H9 (cell line): ENCODE measurements at regions not wholly inside any gene's neighbourhood (a gene's known extent, or its start where the extent isn't known, plus 50 kb on each side); places are given as distances from the start of the nearest gene placed in this dataset.

ENCODE experiments used
- DNase-seq: peaks from one replicate; pipeline ENCODE4 v3.0.0-alpha.2; 2017
- H2AFZ ChIP-seq: one replicate; pipeline ENCODE4 v1.6.1; 2013; ENCODE audit warnings: mild to moderate bottlenecking, low read length, control low read depth, moderate library complexity
- H2AK5ac ChIP-seq: 2 replicates; pipeline ENCODE4 v1.6.1; 2013; ENCODE audit warnings: low read length, control low read depth, mixed read lengths; ENCODE audit not compliant: insufficient read length
- H2BK120ac ChIP-seq: one replicate; pipeline ENCODE4 v1.6.1; 2013; ENCODE audit warnings: low read depth, mild to moderate bottlenecking, low read length, control low read depth, inconsistent platforms; ENCODE audit not compliant: poor library complexity, severe bottlenecking
- H2BK12ac ChIP-seq: 2 replicates; pipeline ENCODE4 v1.6.1; 2013; ENCODE audit warnings: low read length, control low read depth, mixed read lengths, low read depth; ENCODE audit not compliant: insufficient read length
- H2BK15ac ChIP-seq: 2 replicates; pipeline ENCODE4 v1.6.1; 2013; ENCODE audit warnings: low read depth, low read length, control low read depth
- H2BK20ac ChIP-seq: one replicate; pipeline ENCODE4 v1.6.1; 2013; ENCODE audit warnings: low read depth, mild to moderate bottlenecking, low read length, control low read depth, inconsistent platforms; ENCODE audit not compliant: poor library complexity, severe bottlenecking
- H2BK5ac ChIP-seq: 2 replicates; pipeline ENCODE4 v1.6.1; 2013; ENCODE audit warnings: low read length, control low read depth, mixed read lengths; ENCODE audit not compliant: insufficient read length
- H3K14ac ChIP-seq: 2 replicates; pipeline ENCODE4 v1.6.1; 2013; ENCODE audit warnings: low read length, control low read depth; ENCODE audit not compliant: insufficient read depth
- H3K18ac ChIP-seq: 2 replicates; pipeline ENCODE4 v1.6.1; 2013; ENCODE audit warnings: low read depth, mild to moderate bottlenecking, mixed read lengths, low read length, control low read depth; ENCODE audit not compliant: insufficient read length
- H3K23ac ChIP-seq: 2 replicates; pipeline ENCODE4 v1.6.1; 2013; ENCODE audit warnings: low read length, control low read depth, mixed read lengths, low read depth; ENCODE audit not compliant: insufficient read length
- H3K23me2 ChIP-seq: 2 replicates; pipeline ENCODE4 v1.6.1; 2013; ENCODE audit warnings: low read depth, mild to moderate bottlenecking, mixed read lengths, low read length, control low read depth; ENCODE audit not compliant: insufficient read length, poor library complexity, severe bottlenecking
- H3K27ac ChIP-seq: 2 replicates; pipeline ENCODE4 v1.5.1; 2013; ENCODE audit warnings: low read length, control low read depth, mixed read lengths, low read depth; ENCODE audit not compliant: insufficient read length
- H3K27me3 ChIP-seq: 2 replicates; pipeline ENCODE4 v1.6.1; 2013; ENCODE audit warnings: low read length, control low read depth, inconsistent platforms; ENCODE audit not compliant: insufficient read depth
- H3K4ac ChIP-seq: 2 replicates; pipeline ENCODE4 v1.6.1; 2013; ENCODE audit warnings: low read depth, mild to moderate bottlenecking, control low read depth, inconsistent platforms, low read length, moderate library complexity
- H3K4me1 ChIP-seq: 2 replicates; pipeline ENCODE4 v1.6.1; 2013; ENCODE audit warnings: low read length, control low read depth, inconsistent platforms; ENCODE audit not compliant: insufficient read depth
- H3K4me2 ChIP-seq: 2 replicates; pipeline ENCODE4 v1.6.1; 2013; ENCODE audit warnings: low read length, control low read depth, mixed read lengths; ENCODE audit not compliant: insufficient read length, insufficient read depth
- H3K56ac ChIP-seq: 2 replicates; pipeline ENCODE4 v1.6.1; 2013; ENCODE audit warnings: low read depth, mild to moderate bottlenecking, mixed read lengths, low read length, control low read depth; ENCODE audit not compliant: insufficient read length
- H3K79me1 ChIP-seq: 2 replicates; pipeline ENCODE4 v1.6.1; 2013; ENCODE audit warnings: low read depth, mild to moderate bottlenecking, moderate library complexity, low read length, control low read depth, inconsistent platforms; ENCODE audit not compliant: insufficient read depth, poor library complexity, severe bottlenecking
- H3K79me2 ChIP-seq: 2 replicates; pipeline ENCODE4 v1.6.1; 2013; ENCODE audit warnings: low read length, control low read depth, inconsistent platforms; ENCODE audit not compliant: insufficient read depth
- H3K9ac ChIP-seq: 2 replicates; pipeline ENCODE4 v1.6.1; 2013; ENCODE audit warnings: low read length, control low read depth, mixed read lengths; ENCODE audit not compliant: insufficient read length; ENCODE audit errors: extremely low read depth
- H3K9me3 ChIP-seq: one replicate; pipeline ENCODE4 v1.6.1; 2013; ENCODE audit warnings: low read depth, low read length, inconsistent platforms; ENCODE audit not compliant: control insufficient read depth
- H3T11ph ChIP-seq: one replicate; pipeline ENCODE4 v1.6.1; 2013; ENCODE audit warnings: mild to moderate bottlenecking, low read length, control low read depth, inconsistent platforms
- H4K20me1 ChIP-seq: one replicate; pipeline ENCODE4 v1.6.1; 2013; ENCODE audit not compliant: control insufficient read depth, insufficient read length, insufficient read depth
- H4K5ac ChIP-seq: 2 replicates; pipeline ENCODE4 v1.6.1; 2013; ENCODE audit warnings: low read depth, mild to moderate bottlenecking, mixed read lengths, low read length, control low read depth; ENCODE audit not compliant: insufficient read length
- H4K8ac ChIP-seq: replicated peaks from 2 replicates; pipeline ENCODE4 v1.6.1; 2013; ENCODE audit warnings: low read length, control low read depth, mixed read lengths, low read depth; ENCODE audit not compliant: insufficient read length
- H4K91ac ChIP-seq: 2 replicates; pipeline ENCODE4 v1.6.1; 2013; ENCODE audit warnings: low read depth, mild to moderate bottlenecking, moderate library complexity, mixed read lengths, low read length, control low read depth; ENCODE audit not compliant: insufficient read length
- H3K27ac Mint-ChIP-seq, 3 experiments: 2 replicates in 2 of 3; 3 replicates in 1 of 3; pipeline ENCODE4 v1.8.0; 2020 to 2021; ENCODE audit warnings: mixed read lengths in 3 of 3, mild to moderate bottlenecking in 1 of 3, moderate library complexity in 1 of 3
- H3K27me3 Mint-ChIP-seq: 2 replicates; pipeline ENCODE4 v1.8.0; 2021; ENCODE audit warnings: low read depth, mild to moderate bottlenecking, moderate library complexity, mixed read lengths
- H3K36me3 Mint-ChIP-seq, 3 experiments: 2 replicates in 2 of 3; 3 replicates in 1 of 3; pipeline ENCODE4 v1.8.0; 2020 to 2021; ENCODE audit warnings: low read depth in 3 of 3, mixed read lengths in 3 of 3; ENCODE audit not compliant: insufficient read depth in 1 of 3
- H3K4me1 Mint-ChIP-seq, 2 experiments: 2 replicates each; pipeline ENCODE4 v1.8.0; 2020; ENCODE audit warnings: mixed read lengths in 2 of 2
- H3K4me3 Mint-ChIP-seq, 2 experiments: 2 replicates in 1 of 2; 3 replicates in 1 of 2; pipeline ENCODE4 v1.8.0; 2020 to 2021; ENCODE audit warnings: mild to moderate bottlenecking in 2 of 2, mixed read lengths in 2 of 2, moderate library complexity in 1 of 2
- H3K9me3 Mint-ChIP-seq, 2 experiments: 2 replicates in 1 of 2; 3 replicates in 1 of 2; pipeline ENCODE4 v1.8.0; 2020; ENCODE audit warnings: mild to moderate bottlenecking in 2 of 2, mixed read lengths in 2 of 2, moderate library complexity in 1 of 2
- CTCF ChIP-seq: fragments of 200-600 bp; sonication (generic); conservative IDR thresholded peaks from 3 replicates; pipeline ENCODE4 v1.8.0; 2021; ENCODE audit warnings: antibody characterized with exemption, mild to moderate bottlenecking
- WGBS: extraction: QIAGEN DNeasy Blood & Tissue Kit; methylation state at CpG from one replicate; pipeline ENCODE4 v1.1.7; 2013; ENCODE audit warnings: missing lambda C conversion rate, low lambda C conversion rate, mixed read lengths; ENCODE audit not compliant: insufficient read length; ENCODE audit errors: extremely low coverage; 5-methylcytosine and 5-hydroxymethylcytosine counted together

DNA sequence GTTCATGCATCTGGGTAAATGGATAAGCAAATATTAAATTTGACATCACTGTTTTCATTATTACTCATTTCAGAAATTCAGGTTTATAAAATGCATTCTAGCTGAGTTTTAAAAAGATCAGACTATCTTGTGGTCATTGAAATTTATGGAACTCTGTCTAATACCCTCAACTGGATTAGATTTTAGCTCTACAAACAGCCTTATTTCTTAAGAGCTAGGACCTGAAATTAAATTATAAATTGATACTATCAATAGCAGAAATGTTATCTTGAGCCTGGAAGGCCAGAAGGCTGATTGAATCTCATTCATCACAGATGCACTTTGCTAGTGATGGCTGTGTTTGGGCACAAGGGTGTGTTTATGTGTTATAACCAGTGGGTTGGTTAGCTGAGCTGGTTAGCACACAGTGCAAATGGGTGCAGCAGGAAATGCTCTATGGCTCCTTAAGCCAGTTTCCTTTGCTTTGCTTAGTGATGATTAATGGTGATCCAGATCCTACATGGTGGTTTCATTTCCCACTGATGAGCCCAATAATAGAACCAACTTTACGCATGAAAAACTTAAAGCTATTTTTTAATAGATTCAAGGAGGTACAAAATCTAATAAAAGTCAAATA, 310.8 kb upstream of the KLF12 start:
- Mint-ChIP-seq H3K27ac (no peak overlapping the region), H3K4me3 (no peak overlapping the region)
- no peak for DNase-seq

More for the DNA sequence above, 310.8 kb upstream of the KLF12 start:
- H2BK120ac ChIP-seq, result no peak overlapping the region
- H3K27me3 ChIP-seq, result no peaks in the 10 kb centered on the region
- TF ChIP-seq CTCF, result no peak
- no peak overlapping the region for H4K8ac ChIP-seq
- no peaks in the 10 kb centered on the region for H4K20me1 ChIP-seq
- H3K9ac ChIP-seq, result no peak overlapping the region
- no peaks in the 10 kb centered on the region for H3K23me2 ChIP-seq
- H3K4me1 ChIP-seq, result no peaks in the 10 kb centered on the region
- no peak overlapping the region for H2BK12ac ChIP-seq
- WGBS, result no CpG with 5 or more reads among the region's 1 CpG
- no peak overlapping the region for H3T11ph ChIP-seq
- no peaks in the 10 kb centered on the region for H3K9me3 ChIP-seq
- no peak overlapping the region for H3K56ac ChIP-seq
- Mint-ChIP-seq H3K9me3 (peaks cover 0 to 2% of the 10 kb centered on the region in 2 experiments; a peak in 1 of 5 replicates), H3K4me1 (peaks cover 2 to 7% of the 10 kb centered on the region in 2 experiments; a peak in 3 of 4 replicates), H3K36me3 (peaks cover 0 to 2% (median 0%) of the 10 kb centered on the region in 3 experiments; a peak in 1 of 7 replicates), H3K27me3 (no peaks in the 10 kb centered on the region)
- H2BK20ac ChIP-seq, result no peak overlapping the region
- no peak overlapping the region for H4K91ac ChIP-seq
- H3K14ac ChIP-seq, result no peak overlapping the region
- no peak overlapping the region for H3K18ac ChIP-seq
- H3K4me2 ChIP-seq, result no peak overlapping the region
- H2AK5ac ChIP-seq, result no peak overlapping the region
- no peaks in the 10 kb centered on the region for H3K79me1 ChIP-seq
- H3K4ac ChIP-seq, result no peak overlapping the region
- no peak overlapping the region for H3K23ac ChIP-seq
- H2BK15ac ChIP-seq, result no peak overlapping the region
- H4K5ac ChIP-seq, result no peak overlapping the region
- no peak overlapping the region for H2AFZ ChIP-seq
- no peaks in the 10 kb centered on the region for H3K79me2 ChIP-seq
- no peak overlapping the region for H2BK5ac ChIP-seq
- no peak overlapping the region for H3K27ac ChIP-seq
